NB4 (cell line): ENCODE measurements at regions not wholly inside any gene's neighbourhood (a gene's known extent, or its start where the extent isn't known, plus 50 kb on each side); places are given as distances from the start of the nearest gene placed in this dataset.

ENCODE experiments used
- TF ChIP-seq, protein P1 (sequence below): IDR thresholded peaks from one replicate; pipeline ENCODE4 v1.5.1; 2012; ENCODE audit warnings: low read depth, low read length
- TF ChIP-seq, protein P2 (sequence below): IDR thresholded peaks from 2 replicates; pipeline ENCODE4 v1.6.1; 2011; ENCODE audit warnings: low read depth, low read length

DNA sequence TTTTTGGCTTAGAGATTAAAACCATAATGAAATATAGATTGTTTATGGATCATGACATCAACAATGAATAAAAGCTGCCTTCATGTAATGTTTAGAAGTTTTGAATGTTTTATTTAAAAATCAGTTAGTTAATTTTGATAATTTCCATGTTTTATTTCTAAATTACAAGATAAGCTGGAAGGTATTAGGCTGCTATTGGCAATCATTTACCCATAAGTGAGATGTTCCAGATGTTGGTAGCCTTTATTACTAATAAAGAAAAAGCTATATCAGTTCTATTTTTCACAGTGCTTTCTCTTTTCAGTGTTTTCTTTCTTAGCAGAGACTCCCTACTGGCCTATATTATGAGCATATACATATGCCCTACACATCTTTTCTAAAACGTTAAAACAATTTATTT, 347.0 kb downstream of the CSNK1G3 start:
- TF ChIP-seq, protein P1, sequence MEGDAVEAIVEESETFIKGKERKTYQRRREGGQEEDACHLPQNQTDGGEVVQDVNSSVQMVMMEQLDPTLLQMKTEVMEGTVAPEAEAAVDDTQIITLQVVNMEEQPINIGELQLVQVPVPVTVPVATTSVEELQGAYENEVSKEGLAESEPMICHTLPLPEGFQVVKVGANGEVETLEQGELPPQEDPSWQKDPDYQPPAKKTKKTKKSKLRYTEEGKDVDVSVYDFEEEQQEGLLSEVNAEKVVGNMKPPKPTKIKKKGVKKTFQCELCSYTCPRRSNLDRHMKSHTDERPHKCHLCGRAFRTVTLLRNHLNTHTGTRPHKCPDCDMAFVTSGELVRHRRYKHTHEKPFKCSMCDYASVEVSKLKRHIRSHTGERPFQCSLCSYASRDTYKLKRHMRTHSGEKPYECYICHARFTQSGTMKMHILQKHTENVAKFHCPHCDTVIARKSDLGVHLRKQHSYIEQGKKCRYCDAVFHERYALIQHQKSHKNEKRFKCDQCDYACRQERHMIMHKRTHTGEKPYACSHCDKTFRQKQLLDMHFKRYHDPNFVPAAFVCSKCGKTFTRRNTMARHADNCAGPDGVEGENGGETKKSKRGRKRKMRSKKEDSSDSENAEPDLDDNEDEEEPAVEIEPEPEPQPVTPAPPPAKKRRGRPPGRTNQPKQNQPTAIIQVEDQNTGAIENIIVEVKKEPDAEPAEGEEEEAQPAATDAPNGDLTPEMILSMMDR: no peak
- TF ChIP-seq, protein P2, sequence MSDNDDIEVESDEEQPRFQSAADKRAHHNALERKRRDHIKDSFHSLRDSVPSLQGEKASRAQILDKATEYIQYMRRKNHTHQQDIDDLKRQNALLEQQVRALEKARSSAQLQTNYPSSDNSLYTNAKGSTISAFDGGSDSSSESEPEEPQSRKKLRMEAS: no peak
